ENCODE measurements at regions not wholly inside any gene's neighbourhood (a gene's known extent, or its start where the extent isn't known, plus 50 kb on each side); places are given as distances from the start of the nearest gene placed in this dataset.
A peak's percentile ranks its signal among the peaks of the same experiment; 100 is the strongest.
"Not testable (repeated sequence)": the region's sequence is repeated elsewhere in the genome, so short reads cannot be mapped to it uniquely, and the experiment has no call there.

GRCh38 chr10:17538941-17539340, 78.2 kb downstream of the HACD1 start:
- TF ChIP-seq CTCF (conservative IDR thresholded peaks at IDR 0.05; ENCODE audit: control insufficient read depth, insufficient read depth, low read depth, low read length): no peak
- no peak overlapping the region for H3K4me3 ChIP-seq (ENCODE audit: control insufficient read depth, low read depth, low read length)
- no peak for DNase-seq (ENCODE audit: low read depth)

GRCh38 chr10:17537281-17537680, 79.9 kb downstream of the HACD1 start:
- no peak for DNase-seq (ENCODE audit: low read depth)
- no peak for TF ChIP-seq CTCF (conservative IDR thresholded peaks at IDR 0.05; ENCODE audit: control insufficient read depth, insufficient read depth, low read depth, low read length)
- no peak overlapping the region for H3K4me3 ChIP-seq (ENCODE audit: control insufficient read depth, low read depth, low read length)

- H3K4me3 ChIP-seq (ENCODE audit: control insufficient read depth, low read depth, low read length): no peak overlapping the region
- peak; percentile 66 for DNase-seq (ENCODE audit: low read depth)
- no peak for TF ChIP-seq CTCF (conservative IDR thresholded peaks at IDR 0.05; ENCODE audit: control insufficient read depth, insufficient read depth, low read depth, low read length)
These were observed 81.0 kb downstream of the HACD1 start for GRCh38 chr10:17536221-17536620.

- peak; percentile 25 for DNase-seq (ENCODE audit: low read depth)
- no peak overlapping the region for H3K4me3 ChIP-seq (ENCODE audit: control insufficient read depth, low read depth, low read length)
- no peak for TF ChIP-seq CTCF (conservative IDR thresholded peaks at IDR 0.05; ENCODE audit: control insufficient read depth, insufficient read depth, low read depth, low read length)
These were observed 79.3 kb upstream of the ST8SIA6 start for GRCh38 chr10:17533731-17534130.

- no peak overlapping the region for H3K4me3 ChIP-seq (ENCODE audit: control insufficient read depth, low read depth, low read length)
- DNase-seq (ENCODE audit: low read depth): no peak
- no peak for TF ChIP-seq CTCF (conservative IDR thresholded peaks at IDR 0.05; ENCODE audit: control insufficient read depth, insufficient read depth, low read depth, low read length)
These were observed 74.0 kb upstream of the ST8SIA6 start for GRCh38 chr10:17528306-17528862.

- no peak for TF ChIP-seq CTCF (conservative IDR thresholded peaks at IDR 0.05; ENCODE audit: control insufficient read depth, insufficient read depth, low read depth, low read length)
- DNase-seq (ENCODE audit: low read depth): peak; percentile 72
- H3K4me3 ChIP-seq (ENCODE audit: control insufficient read depth, low read depth, low read length): no peak overlapping the region
These were observed 73.2 kb upstream of the ST8SIA6 start for GRCh38 chr10:17527514-17528146.

- DNase-seq (ENCODE audit: low read depth); H3K4me3 ChIP-seq (ENCODE audit: control insufficient read depth, low read depth, low read length): not testable (repeated sequence)
These were observed 72.2 kb upstream of the ST8SIA6 start for GRCh38 chr10:17526571-17526970.

Measured in fibroblast of mammary gland (primary cell).